GM12864 (cell line): ENCODE measurements at regions not wholly inside any gene's neighbourhood (a gene's known extent, or its start where the extent isn't known, plus 50 kb on each side); places are given as distances from the start of the nearest gene placed in this dataset.

Source experiments
- DNase-seq: peaks from one replicate; pipeline ENCODE4 v3.0.0-alpha.2; 2011; ENCODE audit warnings: low read depth
- H3K4me3 ChIP-seq: 2 replicates; pipeline ENCODE4 v1.5.1; 2011; ENCODE audit warnings: mild to moderate bottlenecking, low read depth, low read length, control low read depth
- TF ChIP-seq, protein P1 (sequence below): IDR thresholded peaks from 2 replicates; pipeline ENCODE4 v1.5.1; 2011; ENCODE audit warnings: low read depth, mild to moderate bottlenecking, moderate library complexity, low read length, control low read depth, inconsistent platforms; ENCODE audit errors: missing control alignments

GRCh38 chr2:216259081-216259480, 113.2 kb downstream of the MARCHF4 start:
- TF ChIP-seq, protein P1, sequence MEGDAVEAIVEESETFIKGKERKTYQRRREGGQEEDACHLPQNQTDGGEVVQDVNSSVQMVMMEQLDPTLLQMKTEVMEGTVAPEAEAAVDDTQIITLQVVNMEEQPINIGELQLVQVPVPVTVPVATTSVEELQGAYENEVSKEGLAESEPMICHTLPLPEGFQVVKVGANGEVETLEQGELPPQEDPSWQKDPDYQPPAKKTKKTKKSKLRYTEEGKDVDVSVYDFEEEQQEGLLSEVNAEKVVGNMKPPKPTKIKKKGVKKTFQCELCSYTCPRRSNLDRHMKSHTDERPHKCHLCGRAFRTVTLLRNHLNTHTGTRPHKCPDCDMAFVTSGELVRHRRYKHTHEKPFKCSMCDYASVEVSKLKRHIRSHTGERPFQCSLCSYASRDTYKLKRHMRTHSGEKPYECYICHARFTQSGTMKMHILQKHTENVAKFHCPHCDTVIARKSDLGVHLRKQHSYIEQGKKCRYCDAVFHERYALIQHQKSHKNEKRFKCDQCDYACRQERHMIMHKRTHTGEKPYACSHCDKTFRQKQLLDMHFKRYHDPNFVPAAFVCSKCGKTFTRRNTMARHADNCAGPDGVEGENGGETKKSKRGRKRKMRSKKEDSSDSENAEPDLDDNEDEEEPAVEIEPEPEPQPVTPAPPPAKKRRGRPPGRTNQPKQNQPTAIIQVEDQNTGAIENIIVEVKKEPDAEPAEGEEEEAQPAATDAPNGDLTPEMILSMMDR: no peak
- H3K4me3 ChIP-seq: no peak overlapping the region
- DNase-seq: no peak

DNA sequence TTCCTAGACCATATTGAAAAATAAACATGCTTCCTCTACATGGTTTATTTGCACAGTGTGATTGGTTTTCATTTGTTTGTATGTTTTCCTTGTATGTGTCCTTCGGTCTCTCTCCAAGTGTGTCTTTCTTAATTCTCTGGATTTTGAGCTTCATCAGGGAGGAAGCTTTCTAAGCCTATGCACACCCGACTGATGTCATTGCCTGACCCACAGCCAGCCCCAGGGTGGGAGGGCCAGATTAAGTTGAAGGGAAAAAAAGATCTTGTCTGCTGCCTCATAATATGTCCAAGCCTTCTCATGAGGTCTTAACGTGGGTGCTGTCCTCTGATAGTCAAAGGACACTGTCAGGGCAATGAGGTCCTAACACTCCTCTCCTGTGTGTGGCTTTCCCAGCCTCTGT, 115.2 kb downstream of the MARCHF4 start:
- no peak overlapping the region for H3K4me3 ChIP-seq
- DNase-seq: no peak
- TF ChIP-seq, protein P1: no peak
